ENCODE measurements at regions not wholly inside any gene's neighbourhood (a gene's known extent, or its start where the extent isn't known, plus 50 kb on each side); places are given as distances from the start of the nearest gene placed in this dataset.

DNA sequence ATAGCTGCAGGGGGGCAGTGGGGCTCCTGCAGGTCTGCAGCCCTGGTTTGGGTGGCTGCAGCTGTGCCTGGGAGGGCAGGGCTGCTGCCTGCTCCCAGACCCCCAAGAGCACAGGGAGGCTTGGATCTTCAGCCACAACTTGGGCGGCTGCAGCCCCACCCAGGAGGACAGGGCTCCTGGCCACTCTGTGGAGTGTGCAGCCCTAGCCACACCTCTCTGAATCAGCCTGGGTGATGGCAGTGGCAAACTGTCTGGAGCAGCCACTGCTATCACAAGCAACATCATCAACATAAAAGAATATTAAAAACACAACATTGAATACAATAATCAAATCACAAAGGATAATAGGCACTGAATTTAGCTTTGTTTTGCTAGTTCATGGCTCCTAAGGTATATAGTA lies 164.9 kb upstream of the SLC27A6 start:
- TF ChIP-seq POLR2AphosphoS5 (IDR thresholded peaks at IDR 0.05; ENCODE audit: borderline replicate concordance, low read depth, low read length) (no peak), EZH2 (IDR thresholded peaks at IDR 0.05) (no peak), FOXP2 (optimal IDR thresholded peaks at IDR 0.05; ENCODE audit: control extremely low read depth, extremely low read length, insufficient read depth) (no peak)

All from SK-N-MC (cell line).